BE2C (cell line): ENCODE measurements at regions not wholly inside any gene's neighbourhood (a gene's known extent, or its start where the extent isn't known, plus 50 kb on each side); places are given as distances from the start of the nearest gene placed in this dataset.

ENCODE experiments used
- DNase-seq: peaks from one replicate; pipeline ENCODE4 v3.0.0-alpha.2; 2020
- H3K27me3 ChIP-seq: fragments of 250-450 bp; sonication (Bioruptor Pico); 2 replicates; pipeline ENCODE4 v1.5.1; 2020; ENCODE audit warnings: mild to moderate bottlenecking
- H3K36me3 ChIP-seq: fragments of 250-450 bp; sonication (Bioruptor Pico); 2 replicates; pipeline ENCODE4 v1.5.1; 2020; ENCODE audit warnings: mild to moderate bottlenecking
- H3K4me1 ChIP-seq: fragments of 250-450 bp; sonication (Bioruptor Pico); 2 replicates; pipeline ENCODE4 v1.5.1; 2020
- H3K4me3 ChIP-seq: 2 replicates; pipeline ENCODE4 v1.5.1; 2011; ENCODE audit warnings: low read depth, low read length
- H3K9me3 ChIP-seq: fragments of 250-450 bp; sonication (Bioruptor Pico); 2 replicates; pipeline ENCODE4 v1.5.1; 2020
- TF ChIP-seq, protein P1 (sequence below): IDR thresholded peaks from 2 replicates; pipeline ENCODE4 v1.5.1; 2012; ENCODE audit warnings: mild to moderate bottlenecking, low read depth, low read length

DNA sequence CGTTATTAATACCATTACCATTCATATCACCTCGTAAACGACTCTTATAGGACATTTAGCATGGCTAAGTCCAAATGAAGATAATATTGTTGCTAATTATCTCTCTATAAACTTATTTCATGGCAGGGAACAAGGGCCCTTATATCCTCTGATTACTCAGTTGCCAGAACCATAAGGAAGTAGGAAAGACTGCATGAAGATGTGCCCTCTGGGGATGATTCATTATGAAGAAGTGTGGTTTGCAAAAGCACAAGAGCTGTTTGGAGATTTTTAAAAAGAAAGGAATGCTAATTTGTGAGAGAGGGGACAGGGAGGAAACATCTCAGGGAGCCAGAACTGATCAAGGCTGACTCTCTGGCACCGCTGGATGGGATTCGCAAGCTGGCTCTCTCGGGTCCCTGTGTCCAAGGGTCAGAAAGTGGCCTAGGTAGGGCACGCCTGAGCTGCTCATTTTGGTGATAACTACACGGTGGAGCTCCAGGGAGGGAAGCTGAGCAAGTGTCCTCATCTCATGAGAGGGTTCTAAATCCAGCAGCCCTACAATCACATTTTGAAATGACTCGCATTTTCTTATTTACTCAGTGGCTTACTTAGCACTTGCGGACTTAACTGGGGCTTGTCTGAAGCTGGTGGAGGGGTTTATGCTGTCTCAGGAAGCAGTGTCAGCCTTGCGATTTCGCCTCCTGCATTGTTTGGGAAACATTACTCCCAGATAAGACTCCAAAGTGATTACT, 136.8 kb downstream of the C5orf15 start:
- no peaks in the 10 kb centered on the region for H3K27me3 ChIP-seq
- H3K4me3 ChIP-seq, result no peak overlapping the region
- H3K4me1 ChIP-seq, result peaks cover 10% of the 10 kb centered on the region
- DNase-seq, result no peak
- TF ChIP-seq, protein P1, sequence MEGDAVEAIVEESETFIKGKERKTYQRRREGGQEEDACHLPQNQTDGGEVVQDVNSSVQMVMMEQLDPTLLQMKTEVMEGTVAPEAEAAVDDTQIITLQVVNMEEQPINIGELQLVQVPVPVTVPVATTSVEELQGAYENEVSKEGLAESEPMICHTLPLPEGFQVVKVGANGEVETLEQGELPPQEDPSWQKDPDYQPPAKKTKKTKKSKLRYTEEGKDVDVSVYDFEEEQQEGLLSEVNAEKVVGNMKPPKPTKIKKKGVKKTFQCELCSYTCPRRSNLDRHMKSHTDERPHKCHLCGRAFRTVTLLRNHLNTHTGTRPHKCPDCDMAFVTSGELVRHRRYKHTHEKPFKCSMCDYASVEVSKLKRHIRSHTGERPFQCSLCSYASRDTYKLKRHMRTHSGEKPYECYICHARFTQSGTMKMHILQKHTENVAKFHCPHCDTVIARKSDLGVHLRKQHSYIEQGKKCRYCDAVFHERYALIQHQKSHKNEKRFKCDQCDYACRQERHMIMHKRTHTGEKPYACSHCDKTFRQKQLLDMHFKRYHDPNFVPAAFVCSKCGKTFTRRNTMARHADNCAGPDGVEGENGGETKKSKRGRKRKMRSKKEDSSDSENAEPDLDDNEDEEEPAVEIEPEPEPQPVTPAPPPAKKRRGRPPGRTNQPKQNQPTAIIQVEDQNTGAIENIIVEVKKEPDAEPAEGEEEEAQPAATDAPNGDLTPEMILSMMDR, result no peak
- H3K36me3 ChIP-seq, result no peaks in the 10 kb centered on the region
- no peaks in the 10 kb centered on the region for H3K9me3 ChIP-seq

DNA sequence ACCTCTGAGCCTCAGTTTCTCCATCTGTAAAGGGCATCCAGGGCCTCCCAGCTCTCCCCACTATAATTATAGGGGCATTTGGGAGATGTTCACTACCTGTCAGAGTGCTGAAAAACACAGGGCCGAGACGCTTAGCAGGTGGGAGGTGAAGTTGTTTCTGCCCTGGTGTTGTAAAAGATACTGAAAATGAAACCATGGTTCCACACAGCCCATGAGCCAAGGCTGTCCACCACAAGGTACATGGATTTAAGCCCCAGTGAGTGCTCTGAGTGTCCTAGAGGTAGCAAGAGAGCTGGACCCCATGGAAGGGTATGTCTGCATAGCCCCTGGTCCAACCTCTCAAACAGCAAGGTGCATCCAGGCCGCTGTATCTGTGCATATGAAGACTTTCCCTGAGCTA, 137.5 kb downstream of the C5orf15 start:
- peaks cover 11% of the 10 kb centered on the region for H3K4me1 ChIP-seq
- H3K4me3 ChIP-seq, result no peak overlapping the region
- TF ChIP-seq, protein P1, result no peak
- no peaks in the 10 kb centered on the region for H3K27me3 ChIP-seq
- H3K9me3 ChIP-seq, result no peaks in the 10 kb centered on the region
- H3K36me3 ChIP-seq, result no peaks in the 10 kb centered on the region
- no peak for DNase-seq

DNA sequence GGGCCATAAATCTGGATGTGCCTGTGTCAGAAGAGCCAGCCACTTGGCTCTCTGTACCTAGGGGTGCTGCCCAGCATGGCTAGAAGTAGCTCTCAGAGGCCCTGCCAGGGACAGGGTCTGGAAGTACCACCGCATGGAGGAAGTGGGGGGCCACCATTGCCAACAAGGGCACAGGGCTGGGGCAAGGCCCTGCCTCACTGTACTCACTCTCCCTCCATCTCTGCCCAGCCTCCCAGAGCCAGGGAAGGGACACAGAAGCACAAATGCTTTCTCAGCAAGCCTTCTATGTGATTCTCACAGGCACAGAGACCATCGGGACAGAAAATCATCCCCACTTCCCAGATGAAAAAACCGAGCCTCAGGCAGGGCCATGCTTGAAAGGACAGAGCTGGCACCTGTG, 138.1 kb downstream of the C5orf15 start:
- DNase-seq, result no peak

DNA sequence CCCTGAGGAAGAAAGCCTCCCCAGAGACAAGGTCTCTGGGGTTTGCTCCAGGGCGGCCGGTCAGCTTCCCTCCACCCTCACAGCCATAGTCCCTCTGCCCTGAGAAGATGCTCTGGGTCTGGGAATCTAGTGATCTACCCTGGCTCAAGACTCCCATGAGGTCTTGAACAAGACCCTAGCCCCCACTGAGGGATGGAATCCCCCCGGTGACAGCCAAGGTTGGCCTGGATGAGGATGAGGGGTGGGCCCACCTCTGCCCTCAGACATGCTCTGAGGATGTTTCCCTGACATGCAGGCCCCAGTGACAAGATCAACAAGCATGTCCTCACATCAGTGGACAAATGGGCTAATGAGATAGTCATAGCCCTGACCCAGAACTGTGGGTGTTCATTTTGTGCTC, 138.6 kb downstream of the C5orf15 start:
- Histone ChIP-seq H3K9me3 (no peaks in the 10 kb centered on the region), H3K4me3 (no peak overlapping the region), H3K27me3 (no peaks in the 10 kb centered on the region), H3K36me3 (no peaks in the 10 kb centered on the region), H3K4me1 (peaks cover 21% of the 10 kb centered on the region)
- TF ChIP-seq, protein P1, result no peak
- DNase-seq, result no peak

More for the DNA sequence above, 138.1 kb downstream of the C5orf15 start:
- TF ChIP-seq, protein P1, result no peak
- Histone ChIP-seq H3K27me3 (no peaks in the 10 kb centered on the region), H3K36me3 (no peaks in the 10 kb centered on the region), H3K4me1 (peaks cover 17% of the 10 kb centered on the region), H3K4me3 (no peak overlapping the region), H3K9me3 (no peaks in the 10 kb centered on the region)

DNA sequence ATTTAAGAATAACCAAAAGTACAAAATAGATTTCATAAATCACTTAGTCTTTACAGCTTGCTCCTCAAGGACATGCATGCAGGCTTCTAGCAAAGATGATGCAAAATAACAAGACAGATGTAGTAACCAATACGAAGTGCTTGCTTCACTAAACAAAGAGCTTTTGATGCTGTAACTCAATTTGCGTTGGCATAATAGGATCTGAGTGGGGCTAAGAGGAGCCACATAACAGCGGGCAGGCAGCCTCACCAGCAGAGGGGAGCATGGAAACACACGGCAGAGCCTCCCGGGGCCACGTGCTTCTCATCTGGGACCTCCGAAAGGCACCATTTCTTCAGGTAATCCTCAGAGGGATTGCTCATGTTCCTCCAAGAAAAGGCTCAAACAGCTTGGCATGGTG, 139.7 kb downstream of the C5orf15 start:
- no peaks in the 10 kb centered on the region for H3K36me3 ChIP-seq
- H3K9me3 ChIP-seq, result no peaks in the 10 kb centered on the region
- no peak overlapping the region for H3K4me3 ChIP-seq
- DNase-seq, result no peak
- TF ChIP-seq, protein P1, result no peak
- H3K27me3 ChIP-seq, result no peaks in the 10 kb centered on the region
- peaks cover 21% of the 10 kb centered on the region for H3K4me1 ChIP-seq

DNA sequence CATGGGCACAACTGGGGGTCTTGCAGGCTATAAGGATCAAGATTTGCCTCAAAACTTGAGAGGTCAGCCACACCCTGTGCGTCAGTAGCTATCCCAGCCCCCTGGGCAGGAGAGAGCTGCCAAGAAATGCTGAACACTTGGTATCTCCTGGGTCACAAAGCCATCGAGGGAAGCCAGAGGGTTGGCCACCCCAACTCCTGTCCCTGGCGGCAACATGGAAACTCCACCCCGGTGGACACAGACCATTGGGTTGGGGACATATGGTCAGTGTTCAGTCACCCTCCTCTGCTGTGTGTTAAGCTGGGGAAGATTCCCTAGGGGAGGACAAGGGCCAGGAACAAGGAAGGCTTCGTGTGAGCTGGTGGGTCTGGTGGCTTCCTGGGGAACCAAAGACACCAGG, 140.6 kb downstream of the C5orf15 start:
- Histone ChIP-seq H3K4me3 (no peak overlapping the region), H3K9me3 (no peaks in the 10 kb centered on the region), H3K27me3 (no peaks in the 10 kb centered on the region), H3K36me3 (no peaks in the 10 kb centered on the region), H3K4me1 (peaks cover 21% of the 10 kb centered on the region)
- no peak for DNase-seq
- TF ChIP-seq, protein P1, result no peak
